GM21786 (cell line): ENCODE measurements at regions not wholly inside any gene's neighbourhood (a gene's known extent, or its start where the extent isn't known, plus 50 kb on each side); places are given as distances from the start of the nearest gene placed in this dataset.

ENCODE experiments used
- ATAC-seq: cut with Tn5 transposase; IDR thresholded peaks from one replicate; pipeline ENCODE4 v1.9.1; 2021; ENCODE audit not compliant: unreplicated experiment

DNA sequence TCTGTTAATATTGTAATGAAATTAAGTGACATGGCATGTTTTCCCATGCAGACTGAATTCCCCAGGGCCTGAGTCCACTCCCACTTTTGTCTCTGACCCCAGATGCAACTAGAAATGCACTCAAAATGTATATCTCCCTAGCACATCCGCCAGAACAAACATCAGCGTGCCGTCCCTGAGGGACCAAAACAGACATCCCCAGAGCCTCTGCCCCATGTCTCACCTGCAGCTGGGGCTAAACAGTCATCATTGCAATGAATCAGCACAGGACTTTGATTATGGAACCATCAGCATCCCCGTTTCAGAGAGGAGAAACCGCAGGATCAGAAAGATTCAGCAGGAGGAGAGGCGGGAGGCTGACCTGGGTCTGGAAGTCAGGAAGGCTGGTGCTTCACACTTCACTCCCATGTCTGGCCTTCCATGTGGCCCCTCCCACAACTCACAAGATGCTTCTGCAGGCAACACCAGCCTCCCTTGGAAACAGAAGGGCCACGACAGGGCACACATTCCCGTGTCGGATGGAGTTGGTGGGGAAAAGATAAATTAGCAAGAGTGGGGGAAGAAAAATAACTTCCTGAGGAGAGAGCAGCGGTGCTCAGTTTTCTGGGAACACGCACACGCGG lies 130.6 kb upstream of the VSTM2B start:
- no peak for ATAC-seq

GRCh38 chr19:29395734-29396414 lies 129.9 kb upstream of the VSTM2B start:
- ATAC-seq: no peak

DNA sequence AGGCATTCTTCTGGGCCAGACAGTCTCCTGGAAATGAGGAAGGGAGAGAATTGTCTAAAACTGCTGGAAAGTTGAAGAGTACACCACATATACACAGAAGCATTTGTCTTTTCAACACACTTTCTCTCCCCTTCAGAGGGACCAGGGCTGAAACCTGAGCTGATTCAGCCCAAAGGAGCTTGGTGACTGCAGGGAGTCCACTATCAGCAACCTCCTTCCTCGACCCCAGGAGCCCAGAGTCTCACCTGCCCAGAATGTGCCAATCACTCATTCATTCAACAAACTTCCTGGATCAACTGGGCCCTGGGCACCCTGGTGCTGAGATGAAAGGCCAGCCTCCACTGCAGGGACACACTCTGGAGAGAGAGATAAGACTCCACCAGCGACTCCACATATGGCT lies 128.9 kb upstream of the VSTM2B start:
- ATAC-seq: no peak

GRCh38 chr19:29397748-29398147 lies 128.0 kb upstream of the VSTM2B start:
- ATAC-seq: no peak

- ATAC-seq: no peak
These were observed 126.0 kb upstream of the VSTM2B start for GRCh38 chr19:29399804-29400203.

- ATAC-seq: no peak
These were observed 124.7 kb upstream of the VSTM2B start for GRCh38 chr19:29400917-29401711.

GRCh38 chr19:29401712-29402421 lies 123.9 kb upstream of the VSTM2B start:
- no peak for ATAC-seq

DNA sequence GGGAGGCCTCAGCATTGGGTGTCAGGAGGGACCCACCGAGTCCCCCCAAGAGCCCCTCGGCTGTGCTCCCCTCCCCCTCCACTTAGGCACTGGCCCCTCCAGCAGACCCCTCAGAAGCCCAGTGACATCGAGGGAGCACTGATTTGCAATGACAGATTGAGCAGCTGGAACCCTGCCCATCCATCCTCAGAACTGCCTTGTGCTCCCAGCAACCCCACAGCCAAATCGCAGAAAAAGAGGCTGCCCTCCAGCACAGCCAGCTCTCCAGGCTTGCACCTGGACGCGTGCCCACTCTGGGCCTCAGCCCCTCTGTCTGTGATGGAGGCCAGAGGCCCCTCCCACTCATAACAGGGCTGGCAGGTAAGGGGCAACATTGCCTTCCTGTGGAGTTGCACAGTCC lies 123.2 kb upstream of the VSTM2B start:
- no peak for ATAC-seq

- ATAC-seq: no peak
These were observed 121.8 kb upstream of the VSTM2B start for GRCh38 chr19:29404015-29404414.

GRCh38 chr19:29404951-29405727 lies 120.7 kb upstream of the VSTM2B start:
- no peak for ATAC-seq

- ATAC-seq: no peak
These were observed 120.1 kb upstream of the VSTM2B start for GRCh38 chr19:29405728-29405995.

DNA sequence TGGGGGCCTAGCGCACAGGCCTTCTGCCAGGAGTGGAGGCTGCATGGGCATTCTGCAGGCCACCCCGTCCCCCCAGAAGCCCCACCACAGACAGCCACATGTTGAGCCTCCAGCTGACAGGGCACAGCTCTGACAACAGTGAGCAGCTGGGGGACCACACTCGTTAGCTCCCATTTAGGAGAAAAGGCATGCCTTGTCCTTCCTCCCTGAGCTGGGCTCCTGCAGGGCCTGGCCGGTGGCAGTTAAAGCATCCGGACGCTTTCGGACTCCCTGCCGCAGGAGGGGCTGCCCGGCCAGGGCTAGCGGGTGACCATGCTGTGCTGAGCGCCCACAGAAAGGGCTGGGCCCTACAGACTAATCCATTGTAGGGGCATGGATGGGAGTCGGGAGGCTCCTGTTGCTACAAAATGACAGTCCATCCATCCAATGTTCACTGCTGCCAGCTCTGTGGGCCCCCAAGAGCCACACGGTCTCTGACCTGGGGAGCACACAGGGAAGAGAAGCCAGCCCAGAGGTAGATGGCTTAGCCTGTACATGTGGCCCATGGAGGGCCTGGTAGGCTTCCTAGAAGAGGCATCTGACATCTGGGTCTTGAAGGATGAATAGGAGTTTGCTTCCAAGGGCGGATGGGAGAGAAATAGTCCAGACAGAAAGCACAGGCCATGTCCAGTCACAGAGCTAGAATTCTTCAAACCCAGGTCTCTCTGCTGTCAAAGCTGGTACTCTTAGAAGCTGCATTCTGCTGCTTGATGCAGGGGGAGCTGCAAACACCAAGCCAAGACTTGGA lies 116.5 kb upstream of the VSTM2B start:
- ATAC-seq: no peak

DNA sequence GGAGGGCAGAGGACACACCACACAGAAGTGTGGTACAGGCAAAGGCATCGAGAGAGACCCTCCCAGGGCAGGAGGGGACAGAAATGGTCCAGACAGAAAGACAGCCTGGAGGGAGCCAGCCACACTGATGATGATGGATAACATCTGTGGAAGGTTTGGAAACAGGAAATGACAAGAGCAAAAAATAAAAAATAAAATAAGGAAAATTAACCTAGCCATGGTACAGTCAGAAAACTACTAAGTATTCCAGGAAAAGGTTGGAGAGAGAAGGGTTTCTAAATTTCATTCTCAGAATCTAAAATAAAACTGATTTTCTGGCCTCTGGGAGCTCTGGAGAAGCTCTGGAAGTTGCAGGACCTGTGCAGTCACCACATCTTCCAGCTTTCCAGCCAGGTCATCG lies 115.2 kb upstream of the VSTM2B start:
- no peak for ATAC-seq

DNA sequence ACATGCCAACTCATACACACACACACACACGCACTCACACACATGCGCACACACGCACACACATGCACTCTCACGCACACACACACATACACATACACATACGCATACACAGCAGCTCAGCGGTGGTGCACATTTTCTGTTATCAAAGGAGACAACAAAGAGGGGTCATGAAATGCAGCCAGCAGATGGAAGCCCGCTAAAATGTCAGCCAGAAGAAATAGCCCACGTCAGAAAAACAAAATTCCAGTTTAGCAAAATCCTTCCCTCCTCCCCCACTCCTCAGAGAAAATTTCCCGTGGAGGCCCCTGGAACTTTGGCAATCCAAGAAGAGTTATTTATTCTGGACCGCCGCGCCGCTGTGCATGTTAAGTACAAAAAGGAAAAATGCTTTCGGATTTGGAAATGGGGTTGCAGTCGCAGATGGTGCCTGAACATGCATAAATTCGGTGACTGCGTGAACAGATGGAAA lies 114.6 kb upstream of the VSTM2B start:
- ATAC-seq: no peak

GRCh38 chr19:29413435-29413834 lies 112.4 kb upstream of the VSTM2B start:
- no peak for ATAC-seq

GRCh38 chr19:29415507-29415906 lies 110.3 kb upstream of the VSTM2B start:
- no peak for ATAC-seq

DNA sequence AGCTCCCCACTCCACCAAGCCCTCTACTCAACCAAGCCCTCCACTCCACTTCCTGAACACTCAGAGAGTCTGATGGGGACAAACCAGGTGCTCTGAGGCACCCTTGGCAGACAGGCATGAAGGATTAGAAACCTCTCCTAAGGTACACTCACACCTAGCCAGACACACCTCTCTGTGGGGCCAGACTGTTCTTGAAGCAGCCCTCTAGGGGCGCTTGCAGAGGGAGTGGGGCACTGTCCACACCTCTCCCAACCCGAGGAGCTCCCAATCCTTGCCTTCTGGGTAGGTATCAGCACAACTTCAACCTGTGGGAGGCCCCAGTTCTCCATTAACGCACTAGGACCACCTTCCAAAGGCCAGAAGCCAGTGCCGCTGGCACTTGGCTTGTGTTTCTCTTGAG lies 108.7 kb upstream of the VSTM2B start:
- no peak for ATAC-seq

DNA sequence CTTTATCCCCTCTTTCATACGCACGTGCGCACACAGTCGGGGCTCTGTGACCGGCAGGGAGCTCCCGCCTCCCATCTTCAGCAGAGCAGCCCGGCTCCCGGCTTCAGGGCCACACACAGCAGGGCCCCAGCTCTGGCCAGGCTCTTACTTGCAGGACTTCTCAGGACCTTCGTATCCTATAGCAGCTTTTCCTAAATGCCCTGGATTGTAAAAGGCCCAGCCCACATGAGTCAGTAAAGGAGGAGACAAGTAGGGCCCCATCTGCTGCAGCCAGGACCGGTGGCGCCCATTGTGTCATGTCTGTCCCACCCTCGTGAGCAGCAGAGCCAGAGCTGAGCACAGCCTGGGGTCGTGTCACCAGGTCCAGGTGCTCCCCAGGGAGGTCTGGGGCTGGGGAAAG lies 107.6 kb upstream of the VSTM2B start:
- no peak for ATAC-seq

GRCh38 chr19:29420065-29420464 lies 105.7 kb upstream of the VSTM2B start:
- ATAC-seq: no peak
